ENCODE measurements at regions not wholly inside any gene's neighbourhood (a gene's known extent, or its start where the extent isn't known, plus 50 kb on each side); places are given as distances from the start of the nearest gene placed in this dataset.

GRCh38 chr9:88680041-88680440 is 145.1 kb downstream of the NXNL2 start:
- Histone ChIP-seq H3K9me3 (ENCODE audit: low read length) (no peaks in the 10 kb centered on the region), H3K27me3 (ENCODE audit: insufficient read depth, low read length) (no peaks in the 10 kb centered on the region), H3K4me3 (ENCODE audit: low read depth, low read length, poor library complexity, severe bottlenecking) (no peak overlapping the region), H3K9ac (ENCODE audit: low read length) (no peak overlapping the region), H3K27ac (ENCODE audit: low read depth, low read length, poor library complexity, severe bottlenecking) (no peak overlapping the region), H3F3A (ENCODE audit: insufficient read depth, low read length) (no peaks in the 10 kb centered on the region), H3K4me1 (ENCODE audit: insufficient read depth, low read length, severe bottlenecking) (no peaks in the 10 kb centered on the region), H3K9me2 (ENCODE audit: low read depth, low read length) (no peaks in the 10 kb centered on the region), H2AFZ (ENCODE audit: low read length) (no peak overlapping the region), H3K79me2 (ENCODE audit: insufficient read depth, low read length) (no peaks in the 10 kb centered on the region), H4K20me1 (ENCODE audit: insufficient read depth, low read length) (no peaks in the 10 kb centered on the region), H3K4me2 (ENCODE audit: low read length) (no peak overlapping the region), H3K36me3 (ENCODE audit: insufficient read depth, low read length) (no peaks in the 10 kb centered on the region)
- no peak for TF ChIP-seq CTCF (IDR thresholded peaks at IDR 0.05; ENCODE audit: low read length)

- TF ChIP-seq EZH2 (IDR thresholded peaks at IDR 0.05; ENCODE audit: borderline replicate concordance, low read length) (no peak), CTCF (IDR thresholded peaks at IDR 0.05; ENCODE audit: low read length) (no peak)
Measured at GRCh38 chr9:88680505-88681160, 145.7 kb downstream of the NXNL2 start.

DNA sequence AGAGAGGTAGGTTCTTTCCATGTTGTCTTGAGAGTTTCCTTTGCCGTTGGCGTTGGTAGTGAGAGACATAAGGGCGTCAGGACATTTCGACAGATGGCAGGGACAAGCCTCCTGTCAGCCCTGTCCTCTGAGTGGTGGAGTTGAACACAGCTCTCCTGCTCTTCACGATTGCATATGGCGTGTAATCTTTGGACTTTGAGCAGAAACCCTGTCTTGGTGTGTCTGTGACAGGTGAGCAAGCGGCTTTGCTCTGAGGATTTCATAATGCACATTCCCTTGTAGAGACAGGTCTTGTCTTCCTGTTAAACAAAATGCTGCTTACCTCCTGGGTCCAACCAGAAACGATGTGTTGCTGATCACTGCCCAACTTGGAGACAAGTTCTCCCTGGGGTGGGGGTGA is 146.5 kb downstream of the NXNL2 start:
- no peaks in the 10 kb centered on the region for H3K36me3 ChIP-seq (ENCODE audit: insufficient read depth, low read length)
- H3K4me3 ChIP-seq (ENCODE audit: low read depth, low read length, poor library complexity, severe bottlenecking), result no peak overlapping the region
- no peak overlapping the region for H3K9ac ChIP-seq (ENCODE audit: low read length)
- H3K4me2 ChIP-seq (ENCODE audit: low read length), result no peak overlapping the region
- no peaks in the 10 kb centered on the region for H3K79me2 ChIP-seq (ENCODE audit: insufficient read depth, low read length)
- H3F3A ChIP-seq (ENCODE audit: insufficient read depth, low read length), result no peaks in the 10 kb centered on the region
- no peaks in the 10 kb centered on the region for H4K20me1 ChIP-seq (ENCODE audit: insufficient read depth, low read length)
- no peak overlapping the region for H3K27ac ChIP-seq (ENCODE audit: low read depth, low read length, poor library complexity, severe bottlenecking)
- no peaks in the 10 kb centered on the region for H3K4me1 ChIP-seq (ENCODE audit: insufficient read depth, low read length, severe bottlenecking)
- no peaks in the 10 kb centered on the region for H3K9me3 ChIP-seq (ENCODE audit: low read length)
- TF ChIP-seq CTCF (IDR thresholded peaks at IDR 0.05; ENCODE audit: low read length) (no peak), EZH2 (IDR thresholded peaks at IDR 0.05; ENCODE audit: borderline replicate concordance, low read length) (no peak)
- H3K9me2 ChIP-seq (ENCODE audit: low read depth, low read length), result no peaks in the 10 kb centered on the region
- H3K27me3 ChIP-seq (ENCODE audit: insufficient read depth, low read length), result no peaks in the 10 kb centered on the region
- H2AFZ ChIP-seq (ENCODE audit: low read length), result no peak overlapping the region

More at GRCh38 chr9:88680505-88681160, 145.7 kb downstream of the NXNL2 start:
- Histone ChIP-seq H4K20me1 (ENCODE audit: insufficient read depth, low read length) (no peaks in the 10 kb centered on the region), H3K4me1 (ENCODE audit: insufficient read depth, low read length, severe bottlenecking) (no peaks in the 10 kb centered on the region), H3K9me2 (ENCODE audit: low read depth, low read length) (no peaks in the 10 kb centered on the region), H3F3A (ENCODE audit: insufficient read depth, low read length) (no peaks in the 10 kb centered on the region), H3K27ac (ENCODE audit: low read depth, low read length, poor library complexity, severe bottlenecking) (no peak overlapping the region), H3K4me2 (ENCODE audit: low read length) (no peak overlapping the region), H3K79me2 (ENCODE audit: insufficient read depth, low read length) (no peaks in the 10 kb centered on the region), H3K27me3 (ENCODE audit: insufficient read depth, low read length) (no peaks in the 10 kb centered on the region), H3K9me3 (ENCODE audit: low read length) (no peaks in the 10 kb centered on the region), H2AFZ (ENCODE audit: low read length) (no peak overlapping the region), H3K9ac (ENCODE audit: low read length) (no peak overlapping the region), H3K36me3 (ENCODE audit: insufficient read depth, low read length) (no peaks in the 10 kb centered on the region), H3K4me3 (ENCODE audit: low read depth, low read length, poor library complexity, severe bottlenecking) (no peak overlapping the region)

All from OCI-LY1 (cell line).